Stimulated activated CD8-positive, alpha-beta memory T cell treated with anti-CD3 and anti-CD28 coated beads, Interleukin-4, amount 100 ng/mL, for 48 hours (primary cell): ENCODE measurements at regions not wholly inside any gene's neighbourhood (a gene's known extent, or its start where the extent isn't known, plus 50 kb on each side); places are given as distances from the start of the nearest gene placed in this dataset.

ENCODE experiments used
- DNase-seq: peaks from one replicate; pipeline ENCODE4 v3.0.0-alpha.2; 2020

DNA sequence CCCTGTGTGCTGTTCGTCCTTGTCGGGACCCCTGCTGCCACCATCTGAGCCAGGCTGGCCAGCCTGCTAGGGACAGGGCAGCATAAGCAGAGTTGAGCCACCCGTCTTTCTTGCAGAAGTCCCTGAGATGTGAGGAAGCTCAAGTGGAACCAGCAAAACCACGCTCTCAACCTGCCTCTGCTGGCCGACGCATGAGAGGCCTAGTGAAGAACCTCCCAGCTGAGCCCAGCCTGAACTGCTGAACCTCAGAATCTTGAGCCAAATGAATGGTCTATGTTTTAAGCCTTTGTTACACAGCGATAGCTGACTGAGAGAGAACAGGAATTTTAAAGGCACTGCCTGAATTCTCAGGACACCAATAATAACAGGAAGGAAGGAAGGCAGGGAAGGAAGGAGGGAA lies 98.9 kb upstream of the ADRA2C start:
- no peak for DNase-seq

DNA sequence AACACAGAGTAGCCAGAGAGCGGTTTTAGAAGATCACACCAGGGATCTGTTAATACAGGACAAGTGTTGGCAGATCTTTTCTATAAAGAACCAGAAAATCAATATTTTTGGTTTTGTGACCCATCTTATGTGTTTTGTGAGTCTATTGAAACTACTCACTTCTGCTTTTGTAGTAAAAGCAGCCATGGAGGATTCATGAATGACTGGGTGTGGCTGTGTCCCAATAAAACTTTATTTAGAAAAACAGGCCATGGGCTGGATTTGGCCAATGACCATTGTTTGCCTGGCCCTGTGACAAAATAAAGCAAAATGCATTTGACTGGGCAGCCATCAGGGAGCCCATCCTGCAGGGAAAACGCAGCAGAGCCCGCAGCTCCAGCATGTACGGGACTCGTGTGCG lies 99.9 kb upstream of the ADRA2C start:
- DNase-seq, result no peak

DNA sequence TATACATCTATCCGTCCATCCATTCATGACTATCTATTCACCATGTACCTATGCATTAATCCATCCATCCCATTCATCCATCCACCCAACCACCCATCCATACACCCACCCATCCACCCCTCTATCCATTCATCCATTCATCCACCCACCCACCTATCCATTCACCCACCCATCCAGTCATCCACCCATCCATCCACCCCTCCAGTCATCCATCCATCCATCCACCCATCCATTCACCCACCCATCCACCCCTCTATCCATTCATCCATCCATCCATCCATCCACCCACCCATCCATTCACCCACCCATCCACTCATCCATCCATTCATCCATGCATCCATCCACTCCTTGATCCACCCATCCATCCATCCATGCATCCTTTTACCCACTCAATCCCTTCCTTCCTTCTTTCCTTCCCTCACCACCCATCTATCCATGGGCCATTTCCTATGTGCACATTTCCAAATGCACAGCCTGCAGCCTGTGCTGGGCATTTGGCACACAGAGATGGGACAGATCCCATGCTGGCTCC lies 100.8 kb upstream of the ADRA2C start:
- no peak for DNase-seq

DNA sequence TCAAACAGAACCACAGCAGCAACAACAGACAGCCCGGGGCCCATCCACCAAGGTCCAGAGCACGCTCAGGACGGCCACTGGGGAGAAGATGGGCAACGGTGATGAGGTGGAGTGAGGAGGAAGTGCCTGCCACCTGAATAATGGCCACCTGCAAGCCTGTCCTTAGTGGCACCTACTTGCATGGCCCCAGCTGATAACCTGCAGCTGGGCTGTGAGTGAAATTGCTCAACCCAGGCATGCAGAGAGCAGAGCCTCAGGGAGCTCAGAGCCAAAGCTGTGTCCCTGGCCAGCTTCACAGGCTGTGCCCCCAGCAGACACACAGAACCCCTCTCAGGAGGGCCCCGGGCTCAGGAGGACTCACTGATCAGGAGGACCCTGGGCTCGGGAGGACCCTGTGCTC lies 102.4 kb upstream of the ADRA2C start:
- no peak for DNase-seq

DNA sequence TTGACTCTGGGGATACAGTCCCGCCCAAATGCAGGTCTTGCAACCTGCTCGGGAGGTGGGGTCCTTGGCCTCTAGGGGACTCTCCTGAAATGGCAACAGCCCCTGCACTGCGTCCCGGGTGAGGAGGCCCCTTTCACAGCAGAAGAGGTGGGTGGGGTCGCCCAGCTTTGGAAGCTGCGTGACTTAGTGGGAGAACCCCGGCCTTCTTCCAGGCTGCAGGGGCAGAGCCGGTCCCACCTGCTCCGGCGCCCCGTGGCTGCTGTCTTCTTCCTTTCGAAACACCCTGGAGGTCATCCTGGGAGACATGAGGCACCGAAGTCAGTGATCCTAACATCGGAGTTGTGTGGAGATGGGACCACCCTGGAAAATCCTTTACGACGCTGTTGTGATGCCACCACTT lies 103.7 kb upstream of the ADRA2C start:
- DNase-seq, result no peak

DNA sequence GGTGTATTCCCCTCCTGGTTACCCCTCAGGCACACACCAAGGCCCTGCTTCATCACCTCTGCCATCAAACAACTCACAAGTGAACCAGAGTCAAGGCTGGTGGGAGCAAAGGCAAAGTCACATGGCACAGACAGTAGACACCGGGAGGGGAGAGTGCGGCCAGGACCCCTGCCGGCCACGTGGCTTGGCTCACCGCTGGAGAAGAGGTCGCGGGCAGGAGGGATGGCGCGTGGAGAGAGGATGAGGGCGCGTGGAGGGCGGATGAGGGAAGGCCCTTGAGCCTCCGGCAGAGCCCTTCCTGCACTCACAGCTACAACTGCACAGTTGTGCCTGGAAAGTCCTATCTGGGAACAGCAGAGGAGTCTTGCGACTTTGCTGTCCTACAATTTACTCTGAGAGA lies 104.2 kb upstream of the ADRA2C start:
- no peak for DNase-seq

DNA sequence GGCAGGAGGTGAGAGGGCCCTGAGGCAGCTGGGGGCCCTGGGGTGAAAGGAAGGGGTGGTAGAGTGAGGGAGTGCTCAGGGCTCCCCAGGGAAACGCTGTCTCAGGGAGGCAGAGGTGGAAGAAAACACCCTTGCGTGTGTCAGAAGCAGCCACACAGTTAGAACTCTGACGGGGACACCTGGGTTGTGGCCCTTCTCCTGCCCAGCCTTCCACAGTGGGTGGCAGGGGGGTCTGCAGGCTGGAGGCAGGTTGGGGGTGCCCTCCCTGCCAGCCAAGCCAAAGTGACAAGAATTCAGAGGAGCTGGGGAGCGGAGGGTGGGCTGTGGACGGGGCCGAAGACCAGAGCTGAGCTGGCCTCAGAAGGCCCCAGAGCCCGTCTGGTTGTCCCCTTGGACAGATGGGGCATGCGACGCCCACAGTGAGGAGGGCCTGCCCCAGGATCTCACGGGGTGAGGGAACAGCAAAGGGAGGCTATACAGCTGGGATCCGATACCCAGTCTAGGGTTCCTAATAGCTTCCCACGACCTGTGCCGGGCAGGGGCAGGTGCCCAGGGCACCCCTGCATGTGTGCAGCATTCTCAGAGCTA lies 105.2 kb upstream of the ADRA2C start:
- DNase-seq, result no peak

DNA sequence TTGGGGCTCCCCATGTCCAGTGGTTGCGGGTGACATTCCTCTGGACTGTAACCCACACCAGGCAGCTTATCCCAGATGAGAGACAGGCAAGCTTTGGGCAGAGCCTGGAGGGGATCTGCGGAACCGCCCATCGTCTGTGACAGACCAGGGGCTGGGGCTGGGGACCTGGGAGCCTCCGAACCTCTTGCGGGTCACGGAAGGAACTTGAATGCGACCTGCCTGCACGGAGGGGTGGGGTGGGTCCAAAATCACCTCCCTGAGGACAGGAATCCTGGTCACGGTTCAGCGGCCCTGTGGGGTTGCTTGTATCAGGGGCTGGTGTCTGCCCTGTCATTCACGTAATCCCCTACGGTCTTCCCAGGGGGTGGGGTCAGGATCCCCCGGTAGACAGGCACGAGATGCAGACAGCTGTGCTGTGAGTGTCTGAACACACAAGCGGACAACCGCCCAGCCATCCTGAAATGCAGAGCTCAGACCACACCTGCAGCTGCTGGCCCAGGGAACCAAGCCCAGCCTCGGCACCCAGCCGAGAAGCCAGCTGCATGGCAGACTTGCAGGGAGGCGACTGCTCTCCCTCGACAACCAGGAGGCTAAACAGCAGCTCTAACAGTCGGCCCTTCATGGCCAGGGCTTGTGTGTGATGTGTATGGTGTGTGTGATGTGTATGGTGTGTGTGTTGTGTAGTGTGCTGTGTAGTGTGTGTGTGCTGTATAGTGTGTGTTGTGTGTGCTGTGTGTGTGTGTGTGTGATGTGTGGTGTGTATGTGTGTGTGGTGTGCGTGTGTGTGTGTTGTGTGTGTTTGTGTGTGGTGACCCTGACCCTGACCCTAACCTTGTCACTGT lies 105.9 kb upstream of the ADRA2C start:
- no peak for DNase-seq

DNA sequence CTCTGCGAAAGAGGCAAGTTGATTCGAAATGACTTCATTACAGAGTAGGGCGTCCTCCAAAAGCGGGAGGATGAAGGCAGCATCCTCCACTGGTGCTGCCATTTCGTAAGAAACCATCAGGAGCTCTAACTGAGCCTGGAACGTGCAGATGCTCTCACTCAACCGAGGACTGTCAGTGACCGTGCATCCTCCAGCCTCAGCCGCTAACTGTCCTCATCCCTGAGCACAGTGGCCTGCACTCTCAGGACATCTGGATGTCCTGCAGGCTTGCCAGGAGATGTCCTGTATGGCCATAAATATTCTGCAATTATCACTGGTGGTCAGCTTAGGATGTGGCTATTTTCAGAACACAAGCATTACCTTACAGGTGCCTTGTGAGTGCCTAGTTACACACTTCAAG lies 107.1 kb upstream of the ADRA2C start:
- DNase-seq, result no peak

DNA sequence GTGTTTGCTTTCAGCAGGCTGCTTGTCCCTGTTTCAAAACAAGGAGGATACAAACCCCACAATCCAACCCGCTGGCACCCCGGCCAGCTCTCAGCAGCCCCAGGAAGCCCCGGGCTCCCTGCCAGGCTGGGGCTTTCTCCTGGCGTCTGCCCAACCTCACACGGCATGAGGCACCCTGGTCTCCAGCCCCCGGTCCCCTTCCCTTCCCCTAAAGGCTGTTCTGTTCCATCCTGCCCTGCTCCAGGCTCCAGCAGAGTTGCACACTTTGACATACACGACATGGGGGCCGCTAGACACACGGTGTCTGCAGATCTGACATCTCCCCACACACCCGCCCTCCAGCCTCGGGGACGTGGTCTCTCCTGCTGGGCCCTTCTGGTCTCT lies 107.7 kb upstream of the ADRA2C start:
- no peak for DNase-seq

DNA sequence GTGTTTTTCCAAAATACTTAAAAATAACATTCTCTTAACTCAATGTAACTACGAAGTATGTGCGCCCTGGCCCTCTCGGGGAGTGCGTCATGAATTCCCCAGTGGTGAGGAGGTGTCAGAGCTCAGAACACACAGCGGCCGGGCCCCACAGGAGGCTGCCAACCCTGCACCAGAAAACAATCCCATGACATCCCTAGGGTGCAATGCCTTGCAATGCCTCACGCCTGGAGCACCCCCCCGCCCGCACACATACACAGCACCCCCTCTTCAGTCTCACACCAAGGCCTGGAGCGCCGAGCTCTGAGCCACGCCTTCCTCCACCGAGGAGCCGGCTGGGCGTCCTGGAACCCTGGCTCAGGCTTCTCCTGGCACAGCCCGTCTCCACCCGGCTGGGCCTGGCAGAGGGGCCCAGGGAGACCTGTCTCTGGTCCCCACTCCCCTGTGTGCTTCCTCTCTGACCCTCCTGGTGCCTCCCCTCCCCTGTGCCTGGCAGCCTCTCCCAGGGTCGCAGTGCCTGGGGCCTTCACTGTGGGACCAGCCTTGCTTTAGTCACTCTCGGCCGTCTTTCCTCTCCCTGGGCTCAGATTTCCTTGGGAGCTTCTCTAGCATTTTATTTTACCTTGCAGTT lies 108.2 kb upstream of the ADRA2C start:
- no peak for DNase-seq

DNA sequence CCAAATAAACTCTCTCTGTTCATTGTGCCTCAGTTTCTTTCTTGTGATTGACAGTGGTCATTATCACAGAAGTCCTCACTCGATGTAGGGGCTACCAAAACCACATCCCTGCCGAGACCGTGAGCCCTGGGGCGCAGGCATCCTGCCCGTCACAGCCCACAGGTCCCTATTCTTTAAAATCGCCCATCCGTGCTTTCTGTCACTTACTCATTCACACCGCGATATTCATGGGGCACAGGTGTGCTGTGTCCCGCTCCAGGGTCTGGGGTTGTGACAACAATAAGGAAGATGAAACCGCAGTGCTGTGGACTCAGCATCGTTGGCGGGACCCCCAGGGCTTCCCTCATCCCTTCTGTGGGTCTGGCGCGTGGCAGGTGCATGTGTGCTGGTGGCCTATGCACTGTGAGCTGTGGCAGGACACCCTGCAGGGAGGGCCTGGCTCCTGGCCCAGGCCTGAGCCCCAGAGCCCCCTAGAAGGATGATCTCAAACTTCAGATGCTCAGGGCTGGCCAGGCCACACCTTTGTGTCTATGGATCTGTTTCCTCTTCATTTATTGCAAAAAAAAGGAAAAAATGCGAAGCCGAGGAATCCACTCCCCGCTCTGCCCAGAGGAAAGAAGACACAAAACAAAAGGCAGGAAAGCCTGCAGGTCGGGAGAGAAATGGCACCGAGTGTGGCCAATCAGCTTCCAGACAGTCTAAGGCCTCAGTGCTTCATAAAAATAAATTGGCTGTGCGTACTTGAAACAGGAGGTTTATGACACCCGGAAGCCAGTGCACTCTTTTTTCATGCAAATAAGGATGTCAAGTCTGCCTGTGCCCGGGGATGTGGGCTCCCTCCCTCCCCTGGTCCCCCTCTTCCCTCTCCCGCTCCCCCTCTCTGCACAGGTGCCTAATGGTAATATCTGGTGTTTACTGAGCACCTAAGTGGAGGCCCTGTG lies 109.5 kb upstream of the ADRA2C start:
- no peak for DNase-seq

DNA sequence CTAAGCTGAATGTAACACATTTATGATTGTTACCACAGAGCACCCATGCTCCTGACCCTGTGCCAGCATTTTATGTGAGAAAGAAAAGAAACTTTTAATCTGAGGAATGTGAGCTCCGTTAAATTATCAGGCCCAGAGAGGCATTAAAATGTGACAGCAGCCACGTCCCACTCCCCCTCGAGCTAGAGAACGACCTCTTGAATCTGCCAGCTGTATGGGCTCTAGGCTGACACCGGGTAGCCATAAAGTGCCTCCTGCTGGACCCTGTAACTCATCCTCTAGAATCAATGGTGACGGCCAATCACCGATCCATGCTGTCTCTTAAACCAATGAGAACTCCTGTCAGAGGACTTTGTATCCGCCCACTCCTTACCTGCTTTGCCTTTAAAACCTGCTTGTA lies 110.2 kb upstream of the ADRA2C start:
- DNase-seq, result no peak

DNA sequence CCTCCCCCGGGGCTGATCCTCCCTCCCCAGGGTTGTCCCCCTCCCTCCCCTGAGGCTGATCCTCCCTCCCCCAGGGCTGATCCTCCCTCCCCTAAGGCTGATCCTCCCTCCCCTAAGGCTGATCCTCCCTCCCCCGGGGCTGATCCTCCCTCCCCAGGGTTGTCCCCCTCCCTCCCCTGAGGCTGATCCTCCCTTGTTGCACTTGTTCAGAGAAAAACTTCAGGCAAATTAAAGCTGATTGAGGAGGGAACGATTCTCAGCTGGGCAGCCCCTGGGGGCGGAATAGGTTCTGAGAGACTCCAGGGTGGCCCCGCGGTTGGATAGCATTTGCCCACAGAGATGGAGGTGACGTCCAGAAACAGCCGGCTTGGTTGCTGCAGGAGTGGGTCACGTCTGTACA lies 110.7 kb upstream of the ADRA2C start:
- DNase-seq, result no peak

DNA sequence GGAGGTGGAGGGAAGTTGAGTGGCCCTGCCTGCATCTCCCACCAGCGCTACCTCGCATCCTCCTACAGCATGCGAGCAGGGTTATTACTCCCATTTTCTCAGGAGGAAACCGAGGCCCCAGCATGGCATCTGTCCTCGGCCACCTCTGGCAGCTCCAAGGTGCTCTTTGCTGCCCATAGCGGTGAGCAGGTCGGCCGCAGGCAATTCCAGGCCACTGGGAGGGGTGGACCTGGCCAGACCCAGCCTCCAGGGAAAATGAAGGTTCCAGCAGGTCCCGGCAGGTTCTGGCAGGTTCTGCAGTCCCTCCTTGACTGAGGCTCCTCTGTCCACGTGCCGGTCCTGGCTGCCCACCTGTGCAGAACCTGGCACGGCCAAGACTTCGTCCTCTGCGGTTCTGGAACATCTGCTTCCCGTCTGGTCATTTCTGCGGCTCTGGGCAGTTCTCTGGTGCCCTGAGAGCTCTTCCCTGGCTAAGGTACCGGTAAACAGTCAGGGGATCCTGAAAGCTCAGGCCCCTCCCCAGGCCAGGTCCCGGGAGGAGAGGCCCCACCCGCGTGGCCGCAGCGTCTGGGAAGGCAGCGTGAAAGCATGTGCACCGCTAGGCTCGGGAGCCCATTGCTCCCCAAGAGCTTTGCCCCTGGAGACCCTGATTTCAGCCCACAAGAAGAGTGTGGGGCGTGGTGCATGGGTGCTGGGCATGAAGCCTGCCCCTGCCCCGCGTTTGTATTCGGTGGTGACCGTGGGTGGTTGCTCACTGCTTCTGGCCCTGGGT lies 112.0 kb upstream of the ADRA2C start:
- DNase-seq, result no peak

DNA sequence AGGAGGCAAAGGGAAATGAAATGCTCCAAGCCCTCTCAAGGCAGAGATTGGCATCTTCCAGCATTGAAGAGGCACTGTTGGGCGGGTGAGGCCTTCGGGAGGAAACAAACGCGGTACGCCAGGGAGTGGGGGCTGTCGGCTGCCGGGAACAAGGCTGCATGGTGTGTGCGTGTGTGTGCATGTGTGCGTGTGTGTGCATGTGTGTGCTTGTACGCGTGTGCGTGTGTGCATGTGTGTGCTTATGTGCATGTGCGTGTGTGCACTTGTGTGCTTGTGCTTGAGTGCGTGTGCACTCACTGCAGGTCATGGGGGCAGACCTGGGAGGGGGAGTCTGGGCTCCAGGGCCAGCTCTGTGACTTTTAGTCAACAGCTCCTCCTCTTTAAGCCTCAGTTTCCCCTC lies 113.6 kb upstream of the ADRA2C start:
- no peak for DNase-seq

DNA sequence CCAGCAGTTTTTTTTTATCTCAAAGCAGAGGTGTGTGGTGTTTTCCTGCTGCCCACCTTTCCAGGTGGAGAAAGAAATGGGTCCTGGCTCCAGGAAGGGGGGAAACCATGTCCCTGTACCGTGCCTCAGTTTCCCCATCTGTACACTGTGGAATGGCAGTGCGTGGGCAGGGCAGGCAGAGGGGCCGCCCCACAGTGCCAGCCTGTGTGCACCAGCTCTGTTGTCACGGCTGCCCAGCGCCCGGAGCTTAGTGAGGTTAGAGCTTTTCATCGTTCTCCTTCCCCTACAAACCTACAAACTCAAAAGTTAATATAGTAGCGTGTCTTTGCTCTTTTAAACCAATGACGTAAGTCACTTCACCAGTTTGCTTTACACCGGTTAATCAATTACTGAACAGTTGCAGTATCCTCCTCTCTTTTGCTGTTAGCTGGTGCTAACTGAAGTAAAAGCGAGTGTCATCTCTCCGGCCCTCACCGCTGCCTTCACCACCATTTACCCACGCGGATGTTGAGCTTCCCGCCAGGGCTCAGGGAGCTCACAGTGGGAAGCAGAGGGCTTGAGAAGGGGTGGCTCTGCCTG lies 114.8 kb upstream of the ADRA2C start:
- DNase-seq, result no peak

DNA sequence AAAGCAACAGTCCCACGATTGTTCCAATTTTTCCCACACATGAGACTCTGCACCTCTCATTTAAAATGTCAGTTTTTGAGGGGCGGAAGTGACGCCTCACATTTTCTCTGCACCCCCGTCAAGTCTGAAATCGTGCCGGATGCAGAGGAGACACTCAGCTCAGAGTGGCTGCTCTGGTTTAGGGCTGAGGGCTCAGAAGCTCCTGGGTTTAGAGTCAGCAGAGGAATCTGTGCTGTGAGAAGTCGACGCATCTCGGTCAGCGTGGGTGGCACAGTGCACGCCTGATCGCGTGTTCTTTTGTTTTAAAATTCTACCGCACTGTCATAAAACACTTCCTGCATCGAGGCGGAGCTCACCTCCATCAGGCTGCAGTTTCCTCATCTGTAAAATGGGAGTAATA lies 116.7 kb upstream of the ADRA2C start:
- DNase-seq, result no peak

DNA sequence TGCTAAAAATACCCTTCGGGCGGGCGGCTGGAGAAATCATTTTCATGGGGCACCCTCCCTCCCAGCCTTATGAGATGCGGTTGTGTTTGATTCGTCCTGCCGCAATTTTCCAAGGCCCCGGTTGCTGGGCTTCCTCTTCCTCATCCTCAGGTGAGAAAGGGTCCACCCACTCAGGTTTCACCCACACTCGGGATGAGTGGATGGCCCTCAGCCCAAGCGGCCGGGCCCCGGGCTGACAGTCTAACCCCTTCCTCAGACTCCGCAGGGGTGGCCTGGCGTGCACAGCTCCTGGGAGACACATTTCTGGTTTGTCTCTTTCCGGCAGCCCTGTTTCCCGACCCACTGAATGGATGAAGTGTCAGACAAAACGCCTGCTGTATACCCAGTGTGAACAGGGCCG lies 116.5 kb upstream of the LRPAP1 start:
- DNase-seq, result no peak

DNA sequence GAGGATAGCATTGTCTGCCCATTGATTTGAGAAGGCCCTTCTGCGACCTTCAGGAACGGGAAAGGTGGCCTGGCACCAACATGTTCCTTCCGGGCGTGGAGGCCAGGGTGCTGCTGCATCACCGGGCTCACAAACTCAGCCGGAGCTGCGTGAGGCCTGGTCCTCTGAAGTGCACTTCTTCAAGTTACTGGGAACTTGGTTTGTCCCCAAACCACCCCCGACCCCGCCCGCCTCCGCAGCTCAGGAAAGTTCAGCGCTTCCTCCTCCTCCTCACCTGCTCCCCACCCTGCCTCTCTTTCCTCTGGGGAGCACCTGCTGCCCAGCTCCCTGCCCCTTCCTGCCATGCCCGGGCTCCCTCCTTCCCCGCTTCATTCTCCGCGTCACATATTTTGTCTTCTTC lies 116.0 kb upstream of the LRPAP1 start:
- DNase-seq, result no peak

DNA sequence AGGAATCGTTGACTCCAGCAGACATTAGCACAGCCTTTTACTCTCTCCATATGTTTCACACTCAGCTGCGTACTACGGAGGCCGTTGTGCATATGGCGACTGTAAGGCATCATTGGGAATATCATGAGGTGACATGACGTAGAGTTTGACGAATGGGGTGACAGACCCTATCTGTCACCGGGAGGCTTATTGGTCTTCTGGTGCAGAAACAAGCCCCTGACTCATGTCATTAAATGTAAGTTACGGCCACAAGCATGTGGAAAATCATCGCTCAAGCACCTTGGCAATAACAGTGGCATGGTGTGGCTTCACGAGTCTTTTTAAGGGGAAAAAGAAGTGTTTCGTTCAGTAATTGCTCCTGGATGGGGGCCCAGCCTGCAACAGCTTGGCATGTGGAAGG lies 115.2 kb upstream of the LRPAP1 start:
- DNase-seq, result no peak
